Activated naive CD4-positive, alpha-beta T cell treated with anti-CD3 and anti-CD28 coated beads for 36 hours (primary cell): ENCODE measurements at regions not wholly inside any gene's neighbourhood (a gene's known extent, or its start where the extent isn't known, plus 50 kb on each side); places are given as distances from the start of the nearest gene placed in this dataset.
"Not testable (repeated sequence)": the region's sequence is repeated elsewhere in the genome, so short reads cannot be mapped to it uniquely, and the experiment has no call there.

Source experiments
- CTCF ChIA-PET: fragments of 350-600 bp; sonication (Branson Sonifier 250); formaldehyde crosslinking; loops from one replicate; lab custom pipeline; 2021; ENCODE audit warnings: antibody characterized with exemption; lab: Charles Lee
- DNase-seq: peaks from one replicate; pipeline ENCODE4 v3.0.0-alpha.2; 2020
- H3K27ac Mint-ChIP-seq: one replicate; pipeline ENCODE4 v1.8.0; 2021; ENCODE audit warnings: mild to moderate bottlenecking, mixed read lengths
- H3K27me3 Mint-ChIP-seq: one replicate; pipeline ENCODE4 v1.8.0; 2021; ENCODE audit warnings: low read depth, mixed read lengths
- H3K36me3 Mint-ChIP-seq: one replicate; pipeline ENCODE4 v1.8.0; 2021; ENCODE audit warnings: low read depth, mixed read lengths
- H3K4me1 Mint-ChIP-seq: one replicate; pipeline ENCODE4 v1.8.0; 2021; ENCODE audit warnings: low read depth, mixed read lengths
- H3K4me3 Mint-ChIP-seq: one replicate; pipeline ENCODE4 v1.8.0; 2021; ENCODE audit warnings: mild to moderate bottlenecking, moderate library complexity, mixed read lengths
- H3K9me3 Mint-ChIP-seq: one replicate; pipeline ENCODE4 v1.8.0; 2021; ENCODE audit warnings: mixed read lengths
- intact Hi-C: fragments of 100-400 bp; cut with micrococcal nuclease; formaldehyde crosslinking; loops from one replicate; pipeline ENCODE4 v1.15.1; 2023

GRCh38 chr22:22755778-22756100 lies 111.3 kb downstream of the GGTLC2 start:
- peaks cover 19% of the 10 kb centered on the region for H3K4me1 Mint-ChIP-seq
- DNase-seq, result no peak
- H3K4me3 Mint-ChIP-seq, result no peak overlapping the region
- H3K27ac Mint-ChIP-seq, result no peak overlapping the region
- intact Hi-C loops, result no loop called here
- no peaks in the 10 kb centered on the region for H3K9me3 Mint-ChIP-seq
- CTCF ChIA-PET, result interaction anchor here (0.9 kb wide), 3 partner anchors 14 to 46 kb away, joined by 3 read pairs; no protein-coding TSS in a partner anchor
- no peaks in the 10 kb centered on the region for H3K36me3 Mint-ChIP-seq
- no peaks in the 10 kb centered on the region for H3K27me3 Mint-ChIP-seq

GRCh38 chr22:22756109-22756508 lies 111.7 kb downstream of the GGTLC2 start:
- H3K27me3 Mint-ChIP-seq, result no peaks in the 10 kb centered on the region
- H3K4me1 Mint-ChIP-seq, result peaks cover 19% of the 10 kb centered on the region
- no peaks in the 10 kb centered on the region for H3K36me3 Mint-ChIP-seq
- no peak overlapping the region for H3K27ac Mint-ChIP-seq
- no peaks in the 10 kb centered on the region for H3K9me3 Mint-ChIP-seq
- CTCF ChIA-PET, result interaction anchor here (0.7 to 1.3 kb wide), 5 partner anchors 10 to 292 kb away, joined by 3 to 4 read pairs (median 3); no protein-coding TSS in a partner anchor
- DNase-seq, result no peak
- intact Hi-C loops, result no loop called here
- no peak overlapping the region for H3K4me3 Mint-ChIP-seq

GRCh38 chr22:22756551-22757201 lies 112.3 kb downstream of the GGTLC2 start:
- CTCF ChIA-PET, result interaction anchor here (0.7 to 1.3 kb wide), 5 partner anchors 11 to 292 kb away, joined by 3 to 4 read pairs (median 3); no protein-coding TSS in a partner anchor
- H3K4me1 Mint-ChIP-seq, result peaks cover 19% of the 10 kb centered on the region
- intact Hi-C loops, H3K36me3 Mint-ChIP-seq, H3K4me3 Mint-ChIP-seq, H3K9me3 Mint-ChIP-seq, DNase-seq, H3K27me3 Mint-ChIP-seq, H3K27ac Mint-ChIP-seq: not testable (repeated sequence)

- H3K9me3 Mint-ChIP-seq, H3K27ac Mint-ChIP-seq, H3K4me3 Mint-ChIP-seq, H3K36me3 Mint-ChIP-seq, DNase-seq, H3K27me3 Mint-ChIP-seq, intact Hi-C loops: not testable (repeated sequence)
- H3K4me1 Mint-ChIP-seq, result peaks cover 16% of the 10 kb centered on the region
- CTCF ChIA-PET, result interaction anchor here (0.9 kb wide), 1 partner anchor 9 kb away, joined by 3 read pairs; no protein-coding TSS in a partner anchor
These were observed 113.8 kb downstream of the GGTLC2 start for GRCh38 chr22:22758101-22758807.

- Mint-ChIP-seq H3K27ac (no peak overlapping the region), H3K36me3 (no peaks in the 10 kb centered on the region), H3K9me3 (no peaks in the 10 kb centered on the region), H3K27me3 (no peaks in the 10 kb centered on the region), H3K4me1 (peaks cover 9% of the 10 kb centered on the region), H3K4me3 (no peak overlapping the region)
- intact Hi-C loops, result no loop called here
- DNase-seq, result no peak
- CTCF ChIA-PET, result interaction anchor here (0.9 kb wide), 1 partner anchor 8 kb away, joined by 3 read pairs; no protein-coding TSS in a partner anchor
These were observed 115.0 kb downstream of the GGTLC2 start for GRCh38 chr22:22759371-22759770.

GRCh38 chr22:22759889-22760546 lies 115.6 kb downstream of the GGTLC2 start:
- no peak for DNase-seq
- CTCF ChIA-PET, result interaction anchor here (0.9 kb wide), 1 partner anchor 14 kb away, joined by 3 read pairs; no protein-coding TSS in a partner anchor
- Mint-ChIP-seq H3K27me3 (no peaks in the 10 kb centered on the region), H3K9me3 (no peaks in the 10 kb centered on the region), H3K4me3 (no peak overlapping the region), H3K27ac (no peak overlapping the region), H3K36me3 (no peaks in the 10 kb centered on the region), H3K4me1 (peaks cover 9% of the 10 kb centered on the region)
- intact Hi-C loops, result no loop called here

- intact Hi-C loops, result no loop called here
- H3K27ac Mint-ChIP-seq, result no peak overlapping the region
- H3K27me3 Mint-ChIP-seq, result no peaks in the 10 kb centered on the region
- H3K4me1 Mint-ChIP-seq, result peaks cover 6% of the 10 kb centered on the region
- CTCF ChIA-PET, result interaction anchor here (1.0 to 3.0 kb wide), 2 partner anchors 8 to 9 kb away, joined by 3 to 12 read pairs; no protein-coding TSS in a partner anchor
- H3K36me3 Mint-ChIP-seq, result no peaks in the 10 kb centered on the region
- H3K4me3 Mint-ChIP-seq, result no peak overlapping the region
- H3K9me3 Mint-ChIP-seq, result no peaks in the 10 kb centered on the region
- no peak for DNase-seq
These were observed 117.2 kb downstream of the GGTLC2 start for GRCh38 chr22:22761606-22761962.

- no peaks in the 10 kb centered on the region for H3K27me3 Mint-ChIP-seq
- CTCF ChIA-PET, result interaction anchor here (1.0 to 3.0 kb wide), 3 partner anchors 8 to 17 kb away, joined by 3 to 12 read pairs (median 7); no protein-coding TSS in a partner anchor
- DNase-seq, result no peak
- intact Hi-C loops, result no loop called here
- H3K9me3 Mint-ChIP-seq, result no peaks in the 10 kb centered on the region
- H3K36me3 Mint-ChIP-seq, result no peaks in the 10 kb centered on the region
- H3K4me3 Mint-ChIP-seq, result no peak overlapping the region
- H3K4me1 Mint-ChIP-seq, result peaks cover 3% of the 10 kb centered on the region
- no peak overlapping the region for H3K27ac Mint-ChIP-seq
These were observed 117.8 kb downstream of the GGTLC2 start for GRCh38 chr22:22761963-22762772.

GRCh38 chr22:22763512-22763911 lies 119.1 kb downstream of the GGTLC2 start:
- intact Hi-C loops, result no loop called here
- H3K36me3 Mint-ChIP-seq, result no peaks in the 10 kb centered on the region
- CTCF ChIA-PET, result interaction anchor here (2.7 to 3.0 kb wide), 2 partner anchors 10 to 18 kb away, joined by 7 to 12 read pairs; no protein-coding TSS in a partner anchor
- no peaks in the 10 kb centered on the region for H3K4me1 Mint-ChIP-seq
- H3K27ac Mint-ChIP-seq, result no peak overlapping the region
- H3K27me3 Mint-ChIP-seq, result peaks cover 2% of the 10 kb centered on the region
- H3K9me3 Mint-ChIP-seq, result no peaks in the 10 kb centered on the region
- DNase-seq, result no peak
- no peak overlapping the region for H3K4me3 Mint-ChIP-seq

- Mint-ChIP-seq H3K9me3 (no peaks in the 10 kb centered on the region), H3K4me3 (no peak overlapping the region), H3K27ac (no peak overlapping the region), H3K4me1 (no peaks in the 10 kb centered on the region), H3K36me3 (no peaks in the 10 kb centered on the region), H3K27me3 (peaks cover 4% of the 10 kb centered on the region)
- intact Hi-C loops, result loop anchor here (2.0 kb wide), 1 partner anchor 57 kb away; no protein-coding TSS in a partner anchor
- no peak for DNase-seq
- CTCF ChIA-PET, result interaction anchor here (0.7 to 3.0 kb wide), 3 partner anchors 11 to 18 kb away, joined by 3 to 12 read pairs (median 7); no protein-coding TSS in a partner anchor
These were observed 119.7 kb downstream of the GGTLC2 start for GRCh38 chr22:22764085-22764484.

- H3K9me3 Mint-ChIP-seq, result no peaks in the 10 kb centered on the region
These were observed 119.6 kb upstream of the IGLL5 start for GRCh38 chr22:22767876-22768602.

More at GRCh38 chr22:22767876-22768602, 119.6 kb upstream of the IGLL5 start:
- intact Hi-C loops, result no loop called here
- H3K27ac Mint-ChIP-seq, result no peak overlapping the region
- CTCF ChIA-PET, result interaction anchor here (0.6 to 3.1 kb wide), 7 partner anchors 9 to 188 kb away, joined by 3 to 10 read pairs (median 3); no protein-coding TSS in a partner anchor
- no peaks in the 10 kb centered on the region for H3K4me1 Mint-ChIP-seq
- H3K27me3 Mint-ChIP-seq, result peaks cover 7% of the 10 kb centered on the region
- no peak for DNase-seq
- H3K36me3 Mint-ChIP-seq, result no peaks in the 10 kb centered on the region
- no peak overlapping the region for H3K4me3 Mint-ChIP-seq
